ENCODE measurements at regions not wholly inside any gene's neighbourhood (a gene's known extent, or its start where the extent isn't known, plus 50 kb on each side); places are given as distances from the start of the nearest gene placed in this dataset.

DNA sequence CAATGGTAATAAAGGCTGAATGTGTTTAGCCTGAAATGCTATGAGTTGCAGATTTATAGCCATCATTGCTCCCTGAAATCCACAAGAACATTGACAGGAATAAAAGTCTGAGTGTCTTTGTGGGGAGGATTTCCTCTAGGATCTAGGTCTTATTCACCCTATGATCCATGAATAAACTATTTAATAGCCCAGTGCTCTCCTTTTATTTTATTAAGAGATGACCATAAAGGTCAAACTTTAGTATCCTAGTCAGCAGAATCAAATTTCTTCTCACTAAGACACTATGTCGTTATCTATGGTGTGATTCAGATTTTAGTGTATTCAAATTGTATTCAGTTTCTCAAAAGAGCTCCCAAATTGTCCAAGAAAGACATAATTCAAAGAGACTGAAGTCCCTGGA lies 67.8 kb upstream of the AKR1E2 start:
- TF ChIP-seq POLR2AphosphoS5 (IDR thresholded peaks at IDR 0.05; ENCODE audit: low read depth, low read length) (no peak), POLR2A (IDR thresholded peaks at IDR 0.05; ENCODE audit: low read depth, low read length) (no peak), TAF1 (IDR thresholded peaks at IDR 0.05; ENCODE audit: borderline replicate concordance, low read depth, low read length) (no peak)

All from GM12892 (cell line).